ENCODE measurements at regions not wholly inside any gene's neighbourhood (a gene's known extent, or its start where the extent isn't known, plus 50 kb on each side); places are given as distances from the start of the nearest gene placed in this dataset.

GRCh38 chr11:91141655-91142054 lies 918.8 kb upstream of the CHORDC1 start:
- no peak for TF ChIP-seq CTCF (IDR thresholded peaks at IDR 0.05)
- no peak for TF ChIP-seq POLR2A (IDR thresholded peaks at IDR 0.05)
